H9 (cell line): ENCODE measurements at regions not wholly inside any gene's neighbourhood (a gene's known extent, or its start where the extent isn't known, plus 50 kb on each side); places are given as distances from the start of the nearest gene placed in this dataset.

Source experiments
- DNase-seq: peaks from one replicate; pipeline ENCODE4 v3.0.0-alpha.2; 2017
- H2AFZ ChIP-seq: one replicate; pipeline ENCODE4 v1.6.1; 2013; ENCODE audit warnings: mild to moderate bottlenecking, low read length, control low read depth, moderate library complexity
- H2AK5ac ChIP-seq: 2 replicates; pipeline ENCODE4 v1.6.1; 2013; ENCODE audit warnings: low read length, control low read depth, mixed read lengths; ENCODE audit not compliant: insufficient read length
- H2BK120ac ChIP-seq: one replicate; pipeline ENCODE4 v1.6.1; 2013; ENCODE audit warnings: low read depth, mild to moderate bottlenecking, low read length, control low read depth, inconsistent platforms; ENCODE audit not compliant: poor library complexity, severe bottlenecking
- H2BK12ac ChIP-seq: 2 replicates; pipeline ENCODE4 v1.6.1; 2013; ENCODE audit warnings: low read length, control low read depth, mixed read lengths, low read depth; ENCODE audit not compliant: insufficient read length
- H2BK15ac ChIP-seq: 2 replicates; pipeline ENCODE4 v1.6.1; 2013; ENCODE audit warnings: low read depth, low read length, control low read depth
- H2BK20ac ChIP-seq: one replicate; pipeline ENCODE4 v1.6.1; 2013; ENCODE audit warnings: low read depth, mild to moderate bottlenecking, low read length, control low read depth, inconsistent platforms; ENCODE audit not compliant: poor library complexity, severe bottlenecking
- H2BK5ac ChIP-seq: 2 replicates; pipeline ENCODE4 v1.6.1; 2013; ENCODE audit warnings: low read length, control low read depth, mixed read lengths; ENCODE audit not compliant: insufficient read length
- H3K14ac ChIP-seq: 2 replicates; pipeline ENCODE4 v1.6.1; 2013; ENCODE audit warnings: low read length, control low read depth; ENCODE audit not compliant: insufficient read depth
- H3K18ac ChIP-seq: 2 replicates; pipeline ENCODE4 v1.6.1; 2013; ENCODE audit warnings: low read depth, mild to moderate bottlenecking, mixed read lengths, low read length, control low read depth; ENCODE audit not compliant: insufficient read length
- H3K23ac ChIP-seq: 2 replicates; pipeline ENCODE4 v1.6.1; 2013; ENCODE audit warnings: low read length, control low read depth, mixed read lengths, low read depth; ENCODE audit not compliant: insufficient read length
- H3K23me2 ChIP-seq: 2 replicates; pipeline ENCODE4 v1.6.1; 2013; ENCODE audit warnings: low read depth, mild to moderate bottlenecking, mixed read lengths, low read length, control low read depth; ENCODE audit not compliant: insufficient read length, poor library complexity, severe bottlenecking
- H3K27ac ChIP-seq: 2 replicates; pipeline ENCODE4 v1.5.1; 2013; ENCODE audit warnings: low read length, control low read depth, mixed read lengths, low read depth; ENCODE audit not compliant: insufficient read length
- H3K27me3 ChIP-seq: 2 replicates; pipeline ENCODE4 v1.6.1; 2013; ENCODE audit warnings: low read length, control low read depth, inconsistent platforms; ENCODE audit not compliant: insufficient read depth
- H3K4ac ChIP-seq: 2 replicates; pipeline ENCODE4 v1.6.1; 2013; ENCODE audit warnings: low read depth, mild to moderate bottlenecking, control low read depth, inconsistent platforms, low read length, moderate library complexity
- H3K4me1 ChIP-seq: 2 replicates; pipeline ENCODE4 v1.6.1; 2013; ENCODE audit warnings: low read length, control low read depth, inconsistent platforms; ENCODE audit not compliant: insufficient read depth
- H3K4me2 ChIP-seq: 2 replicates; pipeline ENCODE4 v1.6.1; 2013; ENCODE audit warnings: low read length, control low read depth, mixed read lengths; ENCODE audit not compliant: insufficient read length, insufficient read depth
- H3K56ac ChIP-seq: 2 replicates; pipeline ENCODE4 v1.6.1; 2013; ENCODE audit warnings: low read depth, mild to moderate bottlenecking, mixed read lengths, low read length, control low read depth; ENCODE audit not compliant: insufficient read length
- H3K79me1 ChIP-seq: 2 replicates; pipeline ENCODE4 v1.6.1; 2013; ENCODE audit warnings: low read depth, mild to moderate bottlenecking, moderate library complexity, low read length, control low read depth, inconsistent platforms; ENCODE audit not compliant: insufficient read depth, poor library complexity, severe bottlenecking
- H3K79me2 ChIP-seq: 2 replicates; pipeline ENCODE4 v1.6.1; 2013; ENCODE audit warnings: low read length, control low read depth, inconsistent platforms; ENCODE audit not compliant: insufficient read depth
- H3K9ac ChIP-seq: 2 replicates; pipeline ENCODE4 v1.6.1; 2013; ENCODE audit warnings: low read length, control low read depth, mixed read lengths; ENCODE audit not compliant: insufficient read length; ENCODE audit errors: extremely low read depth
- H3K9me3 ChIP-seq: one replicate; pipeline ENCODE4 v1.6.1; 2013; ENCODE audit warnings: low read depth, low read length, inconsistent platforms; ENCODE audit not compliant: control insufficient read depth
- H3T11ph ChIP-seq: one replicate; pipeline ENCODE4 v1.6.1; 2013; ENCODE audit warnings: mild to moderate bottlenecking, low read length, control low read depth, inconsistent platforms
- H4K20me1 ChIP-seq: one replicate; pipeline ENCODE4 v1.6.1; 2013; ENCODE audit not compliant: control insufficient read depth, insufficient read length, insufficient read depth
- H4K5ac ChIP-seq: 2 replicates; pipeline ENCODE4 v1.6.1; 2013; ENCODE audit warnings: low read depth, mild to moderate bottlenecking, mixed read lengths, low read length, control low read depth; ENCODE audit not compliant: insufficient read length
- H4K8ac ChIP-seq: replicated peaks from 2 replicates; pipeline ENCODE4 v1.6.1; 2013; ENCODE audit warnings: low read length, control low read depth, mixed read lengths, low read depth; ENCODE audit not compliant: insufficient read length
- H4K91ac ChIP-seq: 2 replicates; pipeline ENCODE4 v1.6.1; 2013; ENCODE audit warnings: low read depth, mild to moderate bottlenecking, moderate library complexity, mixed read lengths, low read length, control low read depth; ENCODE audit not compliant: insufficient read length
- H3K27ac Mint-ChIP-seq, 3 experiments: 2 replicates in 2 of 3; 3 replicates in 1 of 3; pipeline ENCODE4 v1.8.0; 2020 to 2021; ENCODE audit warnings: mixed read lengths in 3 of 3, mild to moderate bottlenecking in 1 of 3, moderate library complexity in 1 of 3
- H3K27me3 Mint-ChIP-seq: 2 replicates; pipeline ENCODE4 v1.8.0; 2021; ENCODE audit warnings: low read depth, mild to moderate bottlenecking, moderate library complexity, mixed read lengths
- H3K36me3 Mint-ChIP-seq, 3 experiments: 2 replicates in 2 of 3; 3 replicates in 1 of 3; pipeline ENCODE4 v1.8.0; 2020 to 2021; ENCODE audit warnings: low read depth in 3 of 3, mixed read lengths in 3 of 3; ENCODE audit not compliant: insufficient read depth in 1 of 3
- H3K4me1 Mint-ChIP-seq, 2 experiments: 2 replicates each; pipeline ENCODE4 v1.8.0; 2020; ENCODE audit warnings: mixed read lengths in 2 of 2
- H3K4me3 Mint-ChIP-seq, 2 experiments: 2 replicates in 1 of 2; 3 replicates in 1 of 2; pipeline ENCODE4 v1.8.0; 2020 to 2021; ENCODE audit warnings: mild to moderate bottlenecking in 2 of 2, mixed read lengths in 2 of 2, moderate library complexity in 1 of 2
- H3K9me3 Mint-ChIP-seq, 2 experiments: 2 replicates in 1 of 2; 3 replicates in 1 of 2; pipeline ENCODE4 v1.8.0; 2020; ENCODE audit warnings: mild to moderate bottlenecking in 2 of 2, mixed read lengths in 2 of 2, moderate library complexity in 1 of 2
- WGBS: extraction: QIAGEN DNeasy Blood & Tissue Kit; methylation state at CpG from one replicate; pipeline ENCODE4 v1.1.7; 2013; ENCODE audit warnings: missing lambda C conversion rate, low lambda C conversion rate, mixed read lengths; ENCODE audit not compliant: insufficient read length; ENCODE audit errors: extremely low coverage; 5-methylcytosine and 5-hydroxymethylcytosine counted together
- TF ChIP-seq, protein P1 (sequence below): fragments of 200-600 bp; sonication (generic); conservative IDR thresholded peaks from 3 replicates; pipeline ENCODE4 v1.8.0; 2021; ENCODE audit warnings: antibody characterized with exemption, mild to moderate bottlenecking

DNA sequence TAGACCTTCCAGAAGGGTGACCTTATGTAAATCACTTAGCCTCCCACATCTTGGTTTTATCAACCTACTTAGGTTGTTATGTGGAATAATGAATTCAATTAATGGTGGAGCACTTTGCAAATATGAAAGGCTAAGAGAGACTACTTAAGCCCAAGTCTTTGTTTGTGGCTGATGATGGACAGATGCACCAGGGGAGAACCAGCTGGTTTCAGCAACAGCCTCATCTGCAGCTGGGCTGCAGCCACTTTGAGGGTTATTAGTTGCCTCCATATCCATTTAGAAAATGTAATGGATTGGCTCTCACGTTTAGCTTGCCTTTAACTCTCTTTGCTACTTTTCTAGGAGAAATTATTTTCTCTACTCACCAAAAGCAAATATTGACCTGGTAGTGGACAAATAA is 146.6 kb downstream of the ESM1 start:
- Mint-ChIP-seq H3K4me1 (peaks cover 3 to 5% of the 10 kb centered on the region in 2 experiments; a peak in 1 of 4 replicates), H3K27ac (no peak overlapping the region), H3K36me3 (no peaks in the 10 kb centered on the region), H3K4me3 (no peak overlapping the region), H3K27me3 (peaks cover 2% of the 10 kb centered on the region; the same call in 1 of the 2 replicates), H3K9me3 (no peaks in the 10 kb centered on the region)
- Histone ChIP-seq H3K4me2 (no peak overlapping the region), H3K4me1 (0 out of 2 replicates have a peak, but pooled peaks cover 3% of the 10 kb centered on the region), H4K20me1 (no peaks in the 10 kb centered on the region), H3K23me2 (no peaks in the 10 kb centered on the region), H3K4ac (no peak overlapping the region), H3K79me2 (no peaks in the 10 kb centered on the region), H3K9me3 (no peaks in the 10 kb centered on the region), H3T11ph (no peak overlapping the region), H2BK20ac (no peak overlapping the region), H3K14ac (no peak overlapping the region), H4K8ac (no peak overlapping the region), H4K91ac (no peak overlapping the region), H2BK120ac (no peak overlapping the region), H3K79me1 (no peaks in the 10 kb centered on the region), H2AK5ac (no peak overlapping the region), H3K27me3 (no peaks in the 10 kb centered on the region), H3K18ac (no peak overlapping the region), H2BK15ac (no peak overlapping the region), H3K9ac (no peak overlapping the region), H2AFZ (no peak overlapping the region), H3K23ac (no peak overlapping the region), H2BK5ac (no peak overlapping the region), H4K5ac (no peak overlapping the region), H2BK12ac (no peak overlapping the region), H3K27ac (no peak overlapping the region), H3K56ac (no peak overlapping the region)
- no CpG with 5 or more reads among the region's 1 CpG for WGBS
- DNase-seq = no peak
- TF ChIP-seq, protein P1, sequence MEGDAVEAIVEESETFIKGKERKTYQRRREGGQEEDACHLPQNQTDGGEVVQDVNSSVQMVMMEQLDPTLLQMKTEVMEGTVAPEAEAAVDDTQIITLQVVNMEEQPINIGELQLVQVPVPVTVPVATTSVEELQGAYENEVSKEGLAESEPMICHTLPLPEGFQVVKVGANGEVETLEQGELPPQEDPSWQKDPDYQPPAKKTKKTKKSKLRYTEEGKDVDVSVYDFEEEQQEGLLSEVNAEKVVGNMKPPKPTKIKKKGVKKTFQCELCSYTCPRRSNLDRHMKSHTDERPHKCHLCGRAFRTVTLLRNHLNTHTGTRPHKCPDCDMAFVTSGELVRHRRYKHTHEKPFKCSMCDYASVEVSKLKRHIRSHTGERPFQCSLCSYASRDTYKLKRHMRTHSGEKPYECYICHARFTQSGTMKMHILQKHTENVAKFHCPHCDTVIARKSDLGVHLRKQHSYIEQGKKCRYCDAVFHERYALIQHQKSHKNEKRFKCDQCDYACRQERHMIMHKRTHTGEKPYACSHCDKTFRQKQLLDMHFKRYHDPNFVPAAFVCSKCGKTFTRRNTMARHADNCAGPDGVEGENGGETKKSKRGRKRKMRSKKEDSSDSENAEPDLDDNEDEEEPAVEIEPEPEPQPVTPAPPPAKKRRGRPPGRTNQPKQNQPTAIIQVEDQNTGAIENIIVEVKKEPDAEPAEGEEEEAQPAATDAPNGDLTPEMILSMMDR = no peak
